MCF 10A (cell line): ENCODE measurements at regions not wholly inside any gene's neighbourhood (a gene's known extent, or its start where the extent isn't known, plus 50 kb on each side); places are given as distances from the start of the nearest gene placed in this dataset.

Experiments used
- BruUV-seq: library from RNA; stranded (reverse); fragments of 400-500 nt; replicated peaks from 2 replicates; lab custom pipeline; 2021; lab: Mats Ljungman, UMichigan
- CTCF ChIA-PET: fragments of 300-600 bp; sonication (Branson Sonifier 250); formaldehyde crosslinking; extraction: SDS; loops from one replicate; lab custom pipeline; 2021; ENCODE audit warnings: antibody characterized with exemption, inconsistent platforms; lab: Yijun Ruan, JAX
- POLR2A ChIA-PET: fragments of 300-600, 350-650 bp; sonication (Branson Sonifier 250); formaldehyde crosslinking; extraction: SDS; loops from one replicate; lab custom pipeline; 2020; ENCODE audit warnings: antibody characterized with exemption, inconsistent platforms; lab: Yijun Ruan, JAX
- DNase-seq: peaks from one replicate; pipeline ENCODE4 v3.0.0-alpha.2; 2018; ENCODE audit not compliant: unreplicated experiment
- H3K27ac Mint-ChIP-seq: one replicate; pipeline ENCODE4 v1.8.0; 2022; ENCODE audit warnings: mild to moderate bottlenecking, low read depth, mixed read lengths; ENCODE audit not compliant: unreplicated experiment
- H3K27me3 Mint-ChIP-seq: one replicate; pipeline ENCODE4 v1.8.0; 2022; ENCODE audit warnings: mixed read lengths; ENCODE audit not compliant: insufficient read depth, unreplicated experiment
- H3K36me3 Mint-ChIP-seq: one replicate; pipeline ENCODE4 v1.8.0; 2022; ENCODE audit warnings: mild to moderate bottlenecking, moderate library complexity, mixed read lengths; ENCODE audit not compliant: insufficient read depth, unreplicated experiment
- H3K4me1 Mint-ChIP-seq: one replicate; pipeline ENCODE4 v1.8.0; 2022; ENCODE audit warnings: mixed read lengths; ENCODE audit not compliant: insufficient read depth, unreplicated experiment
- H3K4me3 Mint-ChIP-seq: one replicate; pipeline ENCODE4 v1.8.0; 2022; ENCODE audit warnings: mild to moderate bottlenecking, moderate library complexity, mixed read lengths; ENCODE audit not compliant: unreplicated experiment
- H3K9me3 Mint-ChIP-seq: one replicate; pipeline ENCODE4 v1.8.0; 2022; ENCODE audit warnings: mixed read lengths; ENCODE audit not compliant: unreplicated experiment
- intact Hi-C: fragments of 100-400 bp; cut with micrococcal nuclease; formaldehyde crosslinking; loops from 2 replicates; pipeline ENCODE4 v1.14.1; 2022
- TF ChIP-seq, protein P1 (sequence below): fragments of 200-600 bp; IDR thresholded peaks from one replicate; pipeline ENCODE4 v1.8.0; 2022; ENCODE audit warnings: antibody characterized with exemption, mild to moderate bottlenecking; ENCODE audit not compliant: unreplicated experiment

DNA sequence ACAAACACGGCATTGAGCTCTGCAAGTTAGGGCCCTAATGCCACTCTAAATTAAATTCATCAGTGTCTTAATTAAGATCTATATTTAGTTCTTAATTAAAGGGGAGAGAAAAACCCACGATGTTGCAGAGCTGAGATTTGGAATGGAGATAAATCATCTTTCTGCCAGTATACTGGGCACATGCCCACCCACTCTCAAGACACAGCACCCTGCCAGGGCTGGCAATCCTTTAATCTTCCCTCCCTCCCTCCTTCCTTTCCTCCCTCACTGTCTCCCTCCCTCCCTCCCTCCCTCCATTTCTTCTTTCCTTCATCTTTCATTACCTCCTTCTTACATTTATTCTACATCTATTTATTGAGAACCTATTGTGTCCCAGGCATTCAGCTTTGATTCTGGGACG lies 194.8 kb downstream of the BUD13 start:
- ChIA-PET POLR2A (interaction anchor here (0.6 kb wide), 1 partner anchor 134 kb away, joined by 3 read pairs; no protein-coding TSS in a partner anchor), CTCF (interaction anchor here (0.7 to 1.1 kb wide), 2 partner anchors 27 to 151 kb away, joined by 3 to 5 read pairs; no protein-coding TSS in a partner anchor)
- no peak for DNase-seq
- Mint-ChIP-seq H3K27me3 (peaks cover 25% of the 10 kb centered on the region), H3K4me1 (peaks cover 6% of the 10 kb centered on the region), H3K27ac (no peak overlapping the region), H3K36me3 (no peaks in the 10 kb centered on the region), H3K4me3 (no peak overlapping the region), H3K9me3 (no peaks in the 10 kb centered on the region)
- TF ChIP-seq, protein P1, sequence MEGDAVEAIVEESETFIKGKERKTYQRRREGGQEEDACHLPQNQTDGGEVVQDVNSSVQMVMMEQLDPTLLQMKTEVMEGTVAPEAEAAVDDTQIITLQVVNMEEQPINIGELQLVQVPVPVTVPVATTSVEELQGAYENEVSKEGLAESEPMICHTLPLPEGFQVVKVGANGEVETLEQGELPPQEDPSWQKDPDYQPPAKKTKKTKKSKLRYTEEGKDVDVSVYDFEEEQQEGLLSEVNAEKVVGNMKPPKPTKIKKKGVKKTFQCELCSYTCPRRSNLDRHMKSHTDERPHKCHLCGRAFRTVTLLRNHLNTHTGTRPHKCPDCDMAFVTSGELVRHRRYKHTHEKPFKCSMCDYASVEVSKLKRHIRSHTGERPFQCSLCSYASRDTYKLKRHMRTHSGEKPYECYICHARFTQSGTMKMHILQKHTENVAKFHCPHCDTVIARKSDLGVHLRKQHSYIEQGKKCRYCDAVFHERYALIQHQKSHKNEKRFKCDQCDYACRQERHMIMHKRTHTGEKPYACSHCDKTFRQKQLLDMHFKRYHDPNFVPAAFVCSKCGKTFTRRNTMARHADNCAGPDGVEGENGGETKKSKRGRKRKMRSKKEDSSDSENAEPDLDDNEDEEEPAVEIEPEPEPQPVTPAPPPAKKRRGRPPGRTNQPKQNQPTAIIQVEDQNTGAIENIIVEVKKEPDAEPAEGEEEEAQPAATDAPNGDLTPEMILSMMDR: no peak
- BruUV-seq: no TSS peak
- intact Hi-C loops: no loop called here

DNA sequence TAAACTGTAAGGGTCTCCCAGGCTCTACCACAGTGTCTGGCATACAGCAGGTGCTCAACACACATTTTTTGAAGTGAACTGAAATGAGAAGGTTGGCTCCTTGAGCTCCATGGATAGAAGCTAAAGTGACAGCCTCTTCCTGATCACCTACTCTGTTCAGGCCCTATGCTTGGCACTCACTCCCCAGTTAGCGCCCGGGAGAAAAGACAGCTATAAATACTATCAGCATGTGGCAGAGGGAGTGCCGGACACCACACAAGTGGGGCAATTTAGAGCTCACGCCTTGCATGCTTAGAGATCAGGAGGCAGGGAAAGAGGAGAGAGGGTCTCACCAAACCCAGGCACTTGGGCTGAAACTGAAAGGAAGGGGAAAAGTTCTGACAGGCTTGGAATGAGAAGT lies 195.5 kb downstream of the BUD13 start:
- H3K36me3 Mint-ChIP-seq: no peaks in the 10 kb centered on the region
- intact Hi-C loops: no loop called here
- CTCF ChIA-PET: interaction anchor here (1.1 kb wide), 1 partner anchor 150 kb away, joined by 5 read pairs; no protein-coding TSS in a partner anchor
- TF ChIP-seq, protein P1: no peak
- peaks cover 6% of the 10 kb centered on the region for H3K4me1 Mint-ChIP-seq
- H3K4me3 Mint-ChIP-seq: no peak overlapping the region
- POLR2A ChIA-PET: no interaction called here
- no TSS peak for BruUV-seq
- H3K9me3 Mint-ChIP-seq: no peaks in the 10 kb centered on the region
- no peak overlapping the region for H3K27ac Mint-ChIP-seq
- DNase-seq: no peak
- peaks cover 25% of the 10 kb centered on the region for H3K27me3 Mint-ChIP-seq

DNA sequence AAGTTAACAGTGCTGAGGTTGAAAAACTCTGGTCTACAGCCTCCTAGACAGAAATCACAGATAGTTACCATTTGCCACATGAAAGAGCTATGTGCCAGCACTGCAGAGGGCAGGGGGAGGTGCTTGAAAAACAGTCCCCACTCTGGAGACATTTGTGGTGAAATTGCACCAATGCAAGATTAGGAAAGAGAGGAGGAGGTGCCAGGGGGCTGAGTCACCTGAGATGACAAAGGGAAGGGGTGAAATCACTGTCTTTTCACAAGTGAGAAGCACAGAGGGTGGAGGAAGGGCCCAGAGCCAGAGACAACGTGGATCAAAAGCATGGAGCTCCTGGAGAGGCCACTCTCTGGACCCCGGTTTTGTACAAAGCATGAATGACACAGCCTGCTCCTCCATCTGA lies 196.3 kb downstream of the BUD13 start:
- TF ChIP-seq, protein P1: no peak
- Mint-ChIP-seq H3K27ac (no peak overlapping the region), H3K4me3 (no peak overlapping the region), H3K27me3 (peaks cover 25% of the 10 kb centered on the region), H3K9me3 (no peaks in the 10 kb centered on the region), H3K36me3 (no peaks in the 10 kb centered on the region), H3K4me1 (peaks cover 6% of the 10 kb centered on the region)
- POLR2A ChIA-PET: no interaction called here
- peak; percentile 60 for DNase-seq
- CTCF ChIA-PET: no interaction called here
- intact Hi-C loops: no loop called here
- BruUV-seq: no TSS peak

DNA sequence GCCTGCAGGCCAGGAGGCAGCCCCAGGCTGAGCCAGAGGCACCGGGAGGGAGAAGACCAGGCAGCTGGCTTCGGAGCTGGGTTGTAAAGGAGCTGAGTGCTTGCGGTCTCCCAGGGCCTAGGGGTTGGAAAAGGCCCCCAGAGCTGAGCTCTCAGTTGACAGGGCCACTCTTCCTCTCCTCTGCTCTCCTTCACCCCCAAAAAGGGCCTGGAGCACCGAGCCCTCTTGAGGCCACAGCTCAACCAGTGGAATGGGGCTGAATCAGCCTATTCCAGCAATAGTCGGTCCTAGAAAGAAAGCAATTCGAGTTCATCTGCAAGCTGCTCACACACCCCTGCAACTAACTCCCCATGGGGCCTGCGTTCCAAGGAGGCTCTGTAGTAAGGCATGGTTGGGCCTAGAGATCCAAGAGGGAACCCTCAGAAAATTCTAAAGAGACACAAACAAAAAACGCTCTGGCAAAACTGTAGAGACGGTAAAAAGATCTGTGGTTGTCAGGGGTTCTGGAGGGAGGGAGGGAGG lies 205.0 kb downstream of the BUD13 start:
- no peak for DNase-seq
- Mint-ChIP-seq H3K27me3 (no peaks in the 10 kb centered on the region), H3K4me1 (no peaks in the 10 kb centered on the region), H3K27ac (no peak overlapping the region), H3K9me3 (peaks cover 12% of the 10 kb centered on the region), H3K36me3 (no peaks in the 10 kb centered on the region), H3K4me3 (no peak overlapping the region)
- CTCF ChIA-PET: interaction anchor here (0.8 kb wide), 1 partner anchor 73 kb away, joined by 3 read pairs; no protein-coding TSS in a partner anchor
- POLR2A ChIA-PET: no interaction called here
- intact Hi-C loops: no loop called here
- TF ChIP-seq, protein P1: no peak
- BruUV-seq: no TSS peak
